ENCODE measurements at regions not wholly inside any gene's neighbourhood (a gene's known extent, or its start where the extent isn't known, plus 50 kb on each side); places are given as distances from the start of the nearest gene placed in this dataset.

GRCh38 chr5:163623524-163623923, 118.1 kb downstream of the MAT2B start:
- TF ChIP-seq REST (IDR thresholded peaks at IDR 0.05; ENCODE audit: low read depth, low read length) = no peak
- TF ChIP-seq CTCF (IDR thresholded peaks at IDR 0.05 in 2 of 3, conservative IDR thresholded peaks at IDR 0.05 in 1 of 3; ENCODE audit: control insufficient read depth in 2 of 3, extremely low read depth in 1 of 3, insufficient read depth in 1 of 3, low read depth in 3 of 3, low read length in 3 of 3) = no peak
- no peak for TF ChIP-seq ZNF592 (IDR thresholded peaks at IDR 0.05)
- TF ChIP-seq MEF2A (IDR thresholded peaks at IDR 0.05; ENCODE audit: insufficient read depth, low read depth, low read length) = no peak
- no peak for TF ChIP-seq USF1 (IDR thresholded peaks at IDR 0.05; ENCODE audit: borderline replicate concordance, extremely low read length, insufficient read depth, low read depth, low read length)

Measured in GM12878 (cell line).